ENCODE measurements at regions not wholly inside any gene's neighbourhood (a gene's known extent, or its start where the extent isn't known, plus 50 kb on each side); places are given as distances from the start of the nearest gene placed in this dataset.

DNA sequence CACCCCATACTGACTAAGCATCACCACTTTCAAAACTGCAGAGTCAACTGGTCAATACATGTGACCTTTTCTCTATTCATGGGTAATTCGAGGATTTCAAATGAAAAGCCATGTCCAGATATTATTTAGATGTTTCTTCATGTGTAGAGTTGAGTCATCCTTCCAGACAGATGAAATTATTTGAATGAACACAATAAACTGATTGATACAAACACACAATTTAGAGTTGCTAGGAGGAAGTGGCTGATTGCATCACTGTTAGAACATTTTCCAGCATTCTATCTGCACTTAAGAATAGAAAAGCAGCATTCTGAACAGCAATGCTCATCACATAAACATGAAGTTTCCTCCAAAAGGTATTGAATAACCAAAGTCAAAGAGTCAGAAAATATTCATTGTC, 273.5 kb upstream of the SOX5 start:
- H3K4me2 ChIP-seq (ENCODE audit: insufficient read depth, low read length), result no peak overlapping the region
- H3K36me3 ChIP-seq (ENCODE audit: insufficient read depth, low read length), result no peaks in the 10 kb centered on the region
- H3K79me2 ChIP-seq (ENCODE audit: insufficient read depth, low read length), result no peaks in the 10 kb centered on the region
- no peak overlapping the region for H3K27ac ChIP-seq (ENCODE audit: low read depth, low read length)
- H3K4me1 ChIP-seq (ENCODE audit: insufficient read depth, low read length), result peaks cover 6% of the 10 kb centered on the region
- no peaks in the 10 kb centered on the region for H3K9me3 ChIP-seq (ENCODE audit: low read depth, low read length)
- H3K4me3 ChIP-seq (ENCODE audit: insufficient read depth, low read length), result no peak overlapping the region
- H2AFZ ChIP-seq (ENCODE audit: low read length), result no peak overlapping the region
- TF ChIP-seq, protein P1, sequence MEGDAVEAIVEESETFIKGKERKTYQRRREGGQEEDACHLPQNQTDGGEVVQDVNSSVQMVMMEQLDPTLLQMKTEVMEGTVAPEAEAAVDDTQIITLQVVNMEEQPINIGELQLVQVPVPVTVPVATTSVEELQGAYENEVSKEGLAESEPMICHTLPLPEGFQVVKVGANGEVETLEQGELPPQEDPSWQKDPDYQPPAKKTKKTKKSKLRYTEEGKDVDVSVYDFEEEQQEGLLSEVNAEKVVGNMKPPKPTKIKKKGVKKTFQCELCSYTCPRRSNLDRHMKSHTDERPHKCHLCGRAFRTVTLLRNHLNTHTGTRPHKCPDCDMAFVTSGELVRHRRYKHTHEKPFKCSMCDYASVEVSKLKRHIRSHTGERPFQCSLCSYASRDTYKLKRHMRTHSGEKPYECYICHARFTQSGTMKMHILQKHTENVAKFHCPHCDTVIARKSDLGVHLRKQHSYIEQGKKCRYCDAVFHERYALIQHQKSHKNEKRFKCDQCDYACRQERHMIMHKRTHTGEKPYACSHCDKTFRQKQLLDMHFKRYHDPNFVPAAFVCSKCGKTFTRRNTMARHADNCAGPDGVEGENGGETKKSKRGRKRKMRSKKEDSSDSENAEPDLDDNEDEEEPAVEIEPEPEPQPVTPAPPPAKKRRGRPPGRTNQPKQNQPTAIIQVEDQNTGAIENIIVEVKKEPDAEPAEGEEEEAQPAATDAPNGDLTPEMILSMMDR (IDR thresholded peaks at IDR 0.05; ENCODE audit: extremely low read depth, low read depth, low read length), result no peak
- no peak for DNase-seq (ENCODE audit: insufficient read length, low spot score, missing footprints)
- no peaks in the 10 kb centered on the region for H3K27me3 ChIP-seq (ENCODE audit: insufficient read depth, low read length)
- no peaks in the 10 kb centered on the region for H4K20me1 ChIP-seq (ENCODE audit: insufficient read depth, low read length)

DNA sequence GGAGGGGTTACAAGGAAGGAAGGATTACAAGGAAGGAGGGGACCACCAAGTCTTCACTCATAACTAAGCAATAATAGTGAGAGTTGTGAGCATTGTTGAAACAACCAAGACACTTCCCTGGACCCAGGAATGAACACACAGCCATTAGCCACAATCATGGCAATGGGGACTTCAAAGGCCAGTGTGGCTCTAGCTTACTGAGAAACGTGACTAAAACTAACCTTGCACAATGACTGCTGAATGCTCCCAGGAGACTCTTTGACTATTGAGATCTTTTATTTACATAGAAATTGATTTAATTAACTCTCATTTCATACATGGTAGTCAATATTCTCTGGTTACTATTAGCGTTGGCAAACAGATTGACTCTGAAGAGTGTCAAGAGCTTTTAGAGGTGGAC, 263.0 kb upstream of the SOX5 start:
- DNase-seq (ENCODE audit: insufficient read length, low spot score, missing footprints), result no peak
- Histone ChIP-seq H3K4me3 (ENCODE audit: insufficient read depth, low read length) (no peak overlapping the region), H3K27ac (ENCODE audit: low read depth, low read length) (no peak overlapping the region), H3K4me1 (ENCODE audit: insufficient read depth, low read length) (no peaks in the 10 kb centered on the region), H3K9me3 (ENCODE audit: low read depth, low read length) (no peaks in the 10 kb centered on the region), H2AFZ (ENCODE audit: low read length) (no peak overlapping the region), H3K27me3 (ENCODE audit: insufficient read depth, low read length) (no peaks in the 10 kb centered on the region), H3K79me2 (ENCODE audit: insufficient read depth, low read length) (no peaks in the 10 kb centered on the region), H3K4me2 (ENCODE audit: insufficient read depth, low read length) (no peak overlapping the region), H3K36me3 (ENCODE audit: insufficient read depth, low read length) (no peaks in the 10 kb centered on the region), H4K20me1 (ENCODE audit: insufficient read depth, low read length) (no peaks in the 10 kb centered on the region)
- TF ChIP-seq, protein P1 (IDR thresholded peaks at IDR 0.05; ENCODE audit: extremely low read depth, low read depth, low read length), result no peak

DNA sequence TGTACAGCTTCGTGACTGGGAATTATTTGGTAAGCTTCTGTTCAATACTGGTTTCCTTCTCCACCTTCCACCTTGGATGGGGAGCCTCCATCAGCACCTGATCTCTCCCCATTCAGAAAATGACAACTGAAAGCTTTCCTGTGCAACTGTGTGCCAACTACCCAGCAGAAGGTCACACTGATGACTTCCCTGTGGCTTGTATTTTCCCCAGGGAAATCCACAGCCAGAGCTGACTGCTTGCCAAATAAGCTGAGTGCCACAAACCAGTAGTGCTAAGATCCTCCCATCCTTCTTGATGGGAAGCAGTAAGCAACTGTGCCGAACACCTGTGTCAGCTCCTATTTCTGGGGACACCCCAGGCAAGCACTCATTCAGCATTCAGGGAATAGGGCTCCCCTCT, 257.2 kb upstream of the SOX5 start:
- Histone ChIP-seq H3K4me3 (ENCODE audit: insufficient read depth, low read length) (no peak overlapping the region), H3K79me2 (ENCODE audit: insufficient read depth, low read length) (no peaks in the 10 kb centered on the region), H3K27me3 (ENCODE audit: insufficient read depth, low read length) (no peaks in the 10 kb centered on the region), H3K36me3 (ENCODE audit: insufficient read depth, low read length) (no peaks in the 10 kb centered on the region), H3K4me1 (ENCODE audit: insufficient read depth, low read length) (no peaks in the 10 kb centered on the region), H4K20me1 (ENCODE audit: insufficient read depth, low read length) (no peaks in the 10 kb centered on the region), H3K9me3 (ENCODE audit: low read depth, low read length) (no peaks in the 10 kb centered on the region), H2AFZ (ENCODE audit: low read length) (no peak overlapping the region), H3K4me2 (ENCODE audit: insufficient read depth, low read length) (no peak overlapping the region), H3K27ac (ENCODE audit: low read depth, low read length) (no peak overlapping the region)
- TF ChIP-seq, protein P1 (IDR thresholded peaks at IDR 0.05; ENCODE audit: extremely low read depth, low read depth, low read length), result no peak
- DNase-seq (ENCODE audit: insufficient read length, low spot score, missing footprints), result no peak

DNA sequence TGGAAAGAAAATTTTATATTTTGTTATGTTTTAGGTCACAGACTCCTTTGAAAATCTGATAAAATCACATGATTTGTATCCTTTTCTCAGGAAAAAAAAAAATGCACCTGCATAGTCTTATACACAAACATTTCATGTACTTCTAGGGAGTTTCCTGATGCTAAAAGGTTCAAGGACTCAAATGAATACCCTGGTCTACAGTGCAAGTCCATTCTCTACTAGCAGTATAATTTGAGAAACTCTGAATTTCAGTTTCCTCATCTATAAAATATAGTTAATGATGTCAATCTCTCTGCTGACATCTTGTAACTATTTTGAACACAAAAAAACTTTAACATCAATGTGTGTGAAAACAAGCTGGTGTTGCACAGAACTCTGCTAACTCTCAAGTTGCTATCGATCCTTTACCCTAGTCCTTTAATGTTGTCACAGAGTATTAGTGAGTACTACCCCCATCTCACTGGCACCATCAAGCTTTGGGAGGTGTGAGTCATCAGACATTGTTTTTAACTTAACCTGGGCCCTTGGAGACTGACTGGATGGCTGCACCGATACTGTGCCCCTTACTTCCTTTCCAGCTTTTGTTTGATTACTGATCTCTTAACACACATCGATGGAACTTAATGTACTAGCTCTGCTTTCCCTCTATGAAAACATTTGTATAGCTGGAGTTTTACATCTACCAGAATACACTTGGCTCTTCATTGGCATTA, 251.9 kb upstream of the SOX5 start:
- Histone ChIP-seq H2AFZ (ENCODE audit: low read length) (no peak overlapping the region), H4K20me1 (ENCODE audit: insufficient read depth, low read length) (no peaks in the 10 kb centered on the region), H3K4me3 (ENCODE audit: insufficient read depth, low read length) (no peak overlapping the region), H3K27me3 (ENCODE audit: insufficient read depth, low read length) (no peaks in the 10 kb centered on the region), H3K79me2 (ENCODE audit: insufficient read depth, low read length) (no peaks in the 10 kb centered on the region), H3K27ac (ENCODE audit: low read depth, low read length) (no peak overlapping the region), H3K4me1 (ENCODE audit: insufficient read depth, low read length) (no peaks in the 10 kb centered on the region), H3K9me3 (ENCODE audit: low read depth, low read length) (no peaks in the 10 kb centered on the region), H3K4me2 (ENCODE audit: insufficient read depth, low read length) (no peak overlapping the region), H3K36me3 (ENCODE audit: insufficient read depth, low read length) (no peaks in the 10 kb centered on the region)
- DNase-seq (ENCODE audit: insufficient read length, low spot score, missing footprints), result no peak
- TF ChIP-seq, protein P1 (IDR thresholded peaks at IDR 0.05; ENCODE audit: extremely low read depth, low read depth, low read length), result no peak
